Spleen (tissue), 7 donors: ENCODE measurements at regions not wholly inside any gene's neighbourhood (a gene's known extent, or its start where the extent isn't known, plus 50 kb on each side); places are given as distances from the start of the nearest gene placed in this dataset.

ENCODE experiments used
- CTCF ChIP-seq, 11 experiments: fragments of 200-600 bp in 7 of 11; fragments of 450-650 bp in 4 of 11; sonication (generic) in 4 of 11; IDR thresholded peaks in 8 of 11; conservative IDR thresholded peaks in 3 of 11; 1 replicate in 7 of 11; 2 replicates in 4 of 11; pipeline versions ENCODE4 v1.4.0 to v1.8.0; 2016 to 2021; ENCODE audit warnings: antibody characterized with exemption in 11 of 11, inconsistent platforms in 4 of 11, mild to moderate bottlenecking in 1 of 11
- POLR2A ChIP-seq, 3 donors: fragments of 450-650 bp; IDR thresholded peaks; one replicate each; pipeline ENCODE4 v1.5.1; 2017; ENCODE audit warnings: antibody characterized with exemption in 3 of 3, mild to moderate bottlenecking in 1 of 3
- POLR2AphosphoS5 ChIP-seq, 3 donors: sonication (generic); formaldehyde crosslinking; IDR thresholded peaks; one replicate each; pipeline ENCODE4 v1.5.1; 2017; ENCODE audit warnings: antibody characterized with exemption in 3 of 3
- donor health status: DM: no; HTN: no; CAD: no; lungs with moderate emphysema.
- donor health status: DM: no; HTN: no; CAD: no.
- donor health status: DM: no; HTN: no; CAD: no.

DNA sequence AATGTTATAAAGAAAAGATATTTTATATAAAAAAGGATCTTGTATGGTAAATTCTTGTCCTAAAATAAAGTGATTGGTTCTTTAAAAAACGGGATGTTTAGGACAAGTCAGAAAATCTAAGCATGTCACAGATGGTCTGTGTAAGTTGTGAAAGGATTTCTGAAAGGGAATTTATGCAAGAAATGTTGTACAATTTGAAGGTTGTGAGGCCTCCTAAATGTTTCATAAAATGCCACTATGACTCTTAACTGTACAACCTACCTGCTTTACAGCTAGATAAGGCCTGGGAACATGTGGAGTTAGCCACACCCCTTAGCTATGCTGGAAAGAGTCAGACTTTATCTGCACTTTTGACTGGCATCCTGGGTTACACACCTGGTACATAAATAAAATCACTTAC, 951.5 kb upstream of the POU3F4 start:
- TF ChIP-seq CTCF (IDR thresholded peaks at IDR 0.05 in 8 of 11, conservative IDR thresholded peaks at IDR 0.05 in 3 of 11) (no peak), POLR2A (IDR thresholded peaks at IDR 0.05) (no peak), POLR2AphosphoS5 (IDR thresholded peaks at IDR 0.05) (no peak)
